Muscle of arm (tissue), 1 donor: ENCODE measurements at regions not wholly inside any gene's neighbourhood (a gene's known extent, or its start where the extent isn't known, plus 50 kb on each side); places are given as distances from the start of the nearest gene placed in this dataset.
A peak's percentile ranks its signal among the peaks of the same experiment; 100 is the strongest.
"Not testable (repeated sequence)": the region's sequence is repeated elsewhere in the genome, so short reads cannot be mapped to it uniquely, and the experiment has no call there.

Experiments used
- DNase-seq: peaks from one replicate; pipeline ENCODE4 v3.0.0-alpha.2; 2013

GRCh38 chr7:56466607-56467525, 350.6 kb upstream of the NUPR2 start:
- DNase-seq: not testable (repeated sequence)

- no peak for DNase-seq
Measured at GRCh38 chr7:56449762-56450161, 333.5 kb upstream of the NUPR2 start.

GRCh38 chr7:56447864-56448693, 331.9 kb upstream of the NUPR2 start:
- DNase-seq: no peak

- DNase-seq: not testable (repeated sequence)
Measured at GRCh38 chr7:56420528-56420927, 304.3 kb upstream of the NUPR2 start.

- DNase-seq: no peak
Measured at GRCh38 chr7:56375173-56375572, 259.0 kb upstream of the NUPR2 start.

- DNase-seq: not testable (repeated sequence)
Measured at GRCh38 chr7:56374666-56375065, 258.4 kb upstream of the NUPR2 start.

- DNase-seq: peak; percentile 3
Measured at GRCh38 chr7:56373314-56373713, 257.1 kb upstream of the NUPR2 start.

GRCh38 chr7:56371792-56372191, 255.6 kb upstream of the NUPR2 start:
- DNase-seq: not testable (repeated sequence)

- not testable (repeated sequence) for DNase-seq
Measured at GRCh38 chr7:56370208-56370872, 254.1 kb upstream of the NUPR2 start.

- DNase-seq: not testable (repeated sequence)
Measured at GRCh38 chr7:56367914-56368313, 251.7 kb upstream of the NUPR2 start.

GRCh38 chr7:56367411-56367810, 251.2 kb upstream of the NUPR2 start:
- DNase-seq: not testable (repeated sequence)

GRCh38 chr7:56366701-56367100, 250.5 kb upstream of the NUPR2 start:
- DNase-seq: not testable (repeated sequence)

GRCh38 chr7:56352576-56352975, 236.4 kb upstream of the NUPR2 start:
- not testable (repeated sequence) for DNase-seq

GRCh38 chr7:56351181-56351580, 235.0 kb upstream of the NUPR2 start:
- not testable (repeated sequence) for DNase-seq

GRCh38 chr7:56348311-56348710, 232.1 kb upstream of the NUPR2 start:
- DNase-seq: not testable (repeated sequence)

GRCh38 chr7:56328327-56328726, 212.1 kb upstream of the NUPR2 start:
- not testable (repeated sequence) for DNase-seq

GRCh38 chr7:56290548-56290947, 174.3 kb upstream of the NUPR2 start:
- no peak for DNase-seq

GRCh38 chr7:56287429-56288138, 171.4 kb upstream of the NUPR2 start:
- DNase-seq: no peak

- no peak for DNase-seq
Measured at GRCh38 chr7:56256108-56256507, 139.9 kb upstream of the NUPR2 start.

- no peak for DNase-seq
Measured at GRCh38 chr7:56250135-56250534, 133.9 kb upstream of the NUPR2 start.

- no peak for DNase-seq
Measured at GRCh38 chr7:56229631-56230030, 113.4 kb upstream of the NUPR2 start.
